ENCODE measurements at regions not wholly inside any gene's neighbourhood (a gene's known extent, or its start where the extent isn't known, plus 50 kb on each side); places are given as distances from the start of the nearest gene placed in this dataset.

GRCh38 chr5:2175842-2176404 is 293.2 kb upstream of the IRX4 start:
- TF ChIP-seq, protein P1, sequence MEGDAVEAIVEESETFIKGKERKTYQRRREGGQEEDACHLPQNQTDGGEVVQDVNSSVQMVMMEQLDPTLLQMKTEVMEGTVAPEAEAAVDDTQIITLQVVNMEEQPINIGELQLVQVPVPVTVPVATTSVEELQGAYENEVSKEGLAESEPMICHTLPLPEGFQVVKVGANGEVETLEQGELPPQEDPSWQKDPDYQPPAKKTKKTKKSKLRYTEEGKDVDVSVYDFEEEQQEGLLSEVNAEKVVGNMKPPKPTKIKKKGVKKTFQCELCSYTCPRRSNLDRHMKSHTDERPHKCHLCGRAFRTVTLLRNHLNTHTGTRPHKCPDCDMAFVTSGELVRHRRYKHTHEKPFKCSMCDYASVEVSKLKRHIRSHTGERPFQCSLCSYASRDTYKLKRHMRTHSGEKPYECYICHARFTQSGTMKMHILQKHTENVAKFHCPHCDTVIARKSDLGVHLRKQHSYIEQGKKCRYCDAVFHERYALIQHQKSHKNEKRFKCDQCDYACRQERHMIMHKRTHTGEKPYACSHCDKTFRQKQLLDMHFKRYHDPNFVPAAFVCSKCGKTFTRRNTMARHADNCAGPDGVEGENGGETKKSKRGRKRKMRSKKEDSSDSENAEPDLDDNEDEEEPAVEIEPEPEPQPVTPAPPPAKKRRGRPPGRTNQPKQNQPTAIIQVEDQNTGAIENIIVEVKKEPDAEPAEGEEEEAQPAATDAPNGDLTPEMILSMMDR (IDR thresholded peaks at IDR 0.05; ENCODE audit: extremely low read depth, missing control alignments): no peak
- no peak for DNase-seq (ENCODE audit: low spot score)

DNA sequence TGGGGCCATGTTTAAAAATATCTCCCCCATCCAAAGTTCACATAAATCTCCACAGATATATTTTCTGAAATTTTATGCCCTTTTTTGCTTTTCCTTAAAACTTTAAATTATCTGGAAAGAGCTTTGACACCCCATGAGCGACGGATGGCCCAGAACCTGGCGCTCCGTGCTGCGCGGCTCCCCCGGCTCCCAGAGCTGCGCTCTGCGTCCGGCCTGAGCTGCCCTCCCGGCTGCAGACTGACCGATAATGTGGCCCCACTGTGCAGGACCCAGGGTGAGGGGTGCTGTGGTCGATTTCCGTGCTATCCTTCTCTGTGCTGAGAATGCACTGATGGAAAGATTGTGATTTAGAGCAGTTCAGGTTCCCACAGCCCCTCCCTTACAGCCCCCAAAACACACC is 292.3 kb upstream of the IRX4 start:
- TF ChIP-seq, protein P1 (IDR thresholded peaks at IDR 0.05; ENCODE audit: extremely low read depth, missing control alignments): no peak
- no peak for DNase-seq (ENCODE audit: low spot score)

DNA sequence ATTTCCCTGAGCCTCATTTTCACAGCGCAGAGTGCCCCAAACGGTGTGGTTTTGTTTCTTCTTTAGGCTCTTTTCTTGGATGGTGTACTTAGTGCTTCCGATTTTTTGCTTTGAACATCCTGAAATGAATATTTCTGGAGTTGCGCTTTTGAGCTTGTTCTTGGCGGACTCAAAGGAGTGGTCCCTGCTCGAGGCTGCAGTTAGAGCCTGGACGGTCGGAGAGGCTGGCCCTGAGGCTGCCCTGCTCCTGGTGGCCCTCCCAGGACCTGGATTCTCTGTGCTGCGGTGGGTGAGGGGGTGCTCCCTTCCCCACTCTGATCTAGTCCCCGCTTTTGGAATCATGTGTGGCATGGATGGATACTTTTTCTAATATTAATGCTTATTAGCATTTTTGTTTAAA is 291.8 kb upstream of the IRX4 start:
- DNase-seq (ENCODE audit: low spot score): no peak
- TF ChIP-seq, protein P1 (IDR thresholded peaks at IDR 0.05; ENCODE audit: extremely low read depth, missing control alignments): no peak

DNA sequence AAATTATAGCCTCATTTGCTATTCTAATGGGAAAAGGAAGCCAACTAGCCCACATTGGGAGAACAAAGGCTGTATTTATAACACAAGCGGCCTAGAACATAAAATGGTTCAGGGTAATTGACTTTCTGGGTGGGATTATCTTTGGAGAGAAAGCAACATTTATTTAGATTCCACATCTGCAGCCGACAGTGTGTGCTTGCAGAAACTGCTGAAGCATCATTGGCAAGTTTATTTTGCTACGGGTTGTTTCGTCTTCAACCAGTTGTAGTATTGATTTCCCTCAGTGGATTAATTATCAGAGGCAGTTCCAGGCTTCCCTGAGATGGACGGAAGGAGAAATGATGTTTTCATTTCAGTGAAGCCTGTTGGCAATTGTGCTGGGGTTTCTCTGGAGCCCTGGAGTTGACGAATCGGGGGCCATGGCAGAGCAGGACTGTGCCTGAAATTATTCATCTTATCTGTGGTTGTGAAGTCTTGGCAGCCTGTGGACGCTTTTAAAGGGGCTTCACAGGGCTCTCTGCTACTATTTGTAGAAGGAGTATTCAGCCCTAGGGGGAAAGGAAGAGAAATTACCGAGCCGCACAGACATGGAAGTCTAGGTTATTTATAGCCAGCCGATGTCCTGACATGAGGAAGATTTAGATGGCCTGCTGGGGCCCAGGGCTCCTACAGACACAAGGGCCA is 290.6 kb upstream of the IRX4 start:
- TF ChIP-seq, protein P1 (IDR thresholded peaks at IDR 0.05; ENCODE audit: extremely low read depth, missing control alignments): no peak
- no peak for DNase-seq (ENCODE audit: low spot score)

DNA sequence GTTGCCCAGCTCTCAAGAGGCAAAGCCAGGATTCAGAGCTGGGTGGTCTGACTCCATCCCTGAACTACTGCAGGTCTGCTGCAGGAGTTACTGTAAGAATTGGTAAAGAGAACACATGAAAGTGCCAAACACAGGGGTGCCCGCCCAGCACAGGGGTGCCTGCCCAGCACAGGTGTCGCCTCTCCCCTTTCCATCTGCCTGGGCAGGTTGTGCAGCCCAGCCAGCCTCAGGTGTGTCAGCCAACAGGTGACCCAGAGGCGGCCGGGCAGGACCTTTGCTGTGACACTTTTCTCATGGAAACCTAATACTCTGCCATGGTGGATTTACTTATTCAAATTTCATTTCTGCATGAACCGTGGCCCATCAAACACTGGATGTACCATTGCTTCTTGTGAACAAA is 289.7 kb upstream of the IRX4 start:
- TF ChIP-seq, protein P1 (IDR thresholded peaks at IDR 0.05; ENCODE audit: extremely low read depth, missing control alignments): no peak
- DNase-seq (ENCODE audit: low spot score): no peak

DNA sequence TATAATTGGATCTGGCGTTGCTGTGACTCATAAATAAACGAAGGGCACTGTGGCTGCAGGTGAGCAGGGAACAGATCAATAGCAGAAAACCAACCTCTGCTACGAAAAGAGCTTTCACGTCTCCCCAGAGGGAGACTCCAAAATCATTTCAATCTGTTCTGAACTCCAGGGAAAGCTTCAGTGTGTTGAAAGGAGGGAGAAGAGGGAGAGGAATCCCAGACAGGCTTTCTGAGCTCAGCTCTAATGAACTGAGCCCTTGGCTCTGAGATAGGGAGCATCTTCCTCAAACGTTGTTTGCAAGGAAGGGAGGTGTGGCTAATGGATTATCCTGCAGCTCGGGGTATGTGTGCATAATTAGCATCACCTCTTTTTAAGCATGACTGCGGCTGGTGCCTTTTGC is 288.0 kb upstream of the IRX4 start:
- TF ChIP-seq, protein P1 (IDR thresholded peaks at IDR 0.05; ENCODE audit: extremely low read depth, missing control alignments): no peak
- DNase-seq (ENCODE audit: low spot score): no peak

- TF ChIP-seq, protein P1 (IDR thresholded peaks at IDR 0.05; ENCODE audit: extremely low read depth, missing control alignments): no peak
- DNase-seq (ENCODE audit: low spot score): no peak
These were observed 287.4 kb upstream of the IRX4 start for GRCh38 chr5:2169850-2170760.

All from GM20000 (cell line).